IMR-90 (cell line): ENCODE measurements at regions not wholly inside any gene's neighbourhood (a gene's known extent, or its start where the extent isn't known, plus 50 kb on each side); places are given as distances from the start of the nearest gene placed in this dataset.
A peak's percentile ranks its signal among the peaks of the same experiment; 100 is the strongest.

Experiments
- CTCF ChIP-seq: conservative IDR thresholded peaks from 2 replicates; pipeline ENCODE4 v1.5.1; 2012; ENCODE audit warnings: mild to moderate bottlenecking, low read depth, low read length, improper control_type of control experiment
- ELK1 ChIP-seq: fragments of 150-350 bp; IDR thresholded peaks from 2 replicates; pipeline ENCODE4 v1.6.1; 2016; ENCODE audit warnings: low read depth, mild to moderate bottlenecking, low read length, moderate library complexity, borderline replicate concordance
- FOS ChIP-seq: fragments of 150-350 bp; IDR thresholded peaks from 2 replicates; pipeline ENCODE4 v1.6.1; 2016; ENCODE audit warnings: low read depth, low read length
- MAFK ChIP-seq: IDR thresholded peaks from 2 replicates; pipeline ENCODE4 v1.6.1; 2012; ENCODE audit warnings: low read depth, low read length, improper control_type of control experiment
- MAZ ChIP-seq: IDR thresholded peaks from 2 replicates; pipeline ENCODE4 v1.6.1; 2012; ENCODE audit warnings: low read depth, mild to moderate bottlenecking, low read length, improper control_type of control experiment, moderate library complexity, borderline replicate concordance
- MXI1 ChIP-seq: IDR thresholded peaks from 2 replicates; pipeline ENCODE4 v1.6.1; 2012; ENCODE audit warnings: low read depth, mild to moderate bottlenecking, low read length, moderate library complexity, borderline replicate concordance
- POLR2A ChIP-seq: IDR thresholded peaks from 2 replicates; pipeline ENCODE4 v1.6.1; 2012; ENCODE audit warnings: mild to moderate bottlenecking, low read depth, low read length
- RAD21 ChIP-seq: IDR thresholded peaks from 2 replicates; pipeline ENCODE4 v1.6.1; 2012; ENCODE audit warnings: low read length, improper control_type of control experiment
- RCOR1 ChIP-seq: IDR thresholded peaks from 2 replicates; pipeline ENCODE4 v1.6.1; 2012; ENCODE audit warnings: mild to moderate bottlenecking, low read length, improper control_type of control experiment; ENCODE audit not compliant: insufficient replicate concordance
- RFX5 ChIP-seq: IDR thresholded peaks from 2 replicates; pipeline ENCODE4 v1.8.0; 2012; ENCODE audit warnings: low read depth, mild to moderate bottlenecking, low read length, moderate library complexity
- SMC3 ChIP-seq: fragments of 150-350 bp; IDR thresholded peaks from 2 replicates; pipeline ENCODE4 v1.6.1; 2016; ENCODE audit warnings: low read depth, mild to moderate bottlenecking, antibody characterized with exemption, low read length, moderate library complexity
- USF2 ChIP-seq: fragments of 150-350 bp; IDR thresholded peaks from 2 replicates; pipeline ENCODE4 v1.6.1; 2017; ENCODE audit warnings: mild to moderate bottlenecking, antibody characterized with exemption, low read length, low read depth

- no peak for TF ChIP-seq USF2
- TF ChIP-seq CTCF = peak; percentile 82
- no peak for TF ChIP-seq POLR2A
- no peak for TF ChIP-seq RCOR1
- TF ChIP-seq FOS = no peak
- no peak for TF ChIP-seq RFX5
- TF ChIP-seq MXI1 = no peak
- peak; percentile 85 for TF ChIP-seq SMC3
- TF ChIP-seq MAFK = no peak
- TF ChIP-seq MAZ = no peak
- TF ChIP-seq ELK1 = no peak
- peak; percentile 81 for TF ChIP-seq RAD21
Observed at GRCh38 chr5:112551419-112552032, 132.4 kb upstream of the EPB41L4A start.
